PC-3 (cell line): ENCODE measurements at regions not wholly inside any gene's neighbourhood (a gene's known extent, or its start where the extent isn't known, plus 50 kb on each side); places are given as distances from the start of the nearest gene placed in this dataset.

ENCODE experiments used
- ATAC-seq: fragments of 200-7000 bp; cut with Tn5 transposase; 2 replicates; pipeline ENCODE4 v1.9.1; 2020; ENCODE audit warnings: mild to moderate bottlenecking, moderate library complexity
- BruUV-seq: library from RNA; stranded (reverse); fragments of 400-500 nt; replicated peaks from 2 replicates; lab custom pipeline; 2021; lab: Mats Ljungman, UMichigan
- CTCF ChIA-PET: fragments of 300-600 bp; sonication (Branson Sonifier 250); formaldehyde crosslinking; loops from one replicate; lab custom pipeline; 2022; ENCODE audit warnings: antibody characterized with exemption; lab: Charles Lee
- POLR2A ChIA-PET: fragments of 300-600 bp; sonication (Branson Sonifier 250); formaldehyde crosslinking; loops from one replicate; lab custom pipeline; 2022; ENCODE audit warnings: antibody characterized with exemption; ENCODE audit not compliant: unreplicated experiment; lab: Charles Lee
- DNase-seq: peaks from one replicate; pipeline ENCODE4 v3.0.0-alpha.2; 2015
- H2AFZ ChIP-seq: fragments of 300-600 bp; sonication (generic); 2 replicates; pipeline ENCODE4 v1.6.0; 2016; ENCODE audit warnings: antibody characterized with exemption, low read length
- H3F3A ChIP-seq: fragments of 300-600 bp; sonication (generic); one replicate; pipeline ENCODE4 v1.6.0; 2017; ENCODE audit warnings: antibody characterized with exemption, low read length, control low read depth, mild to moderate bottlenecking; ENCODE audit not compliant: unreplicated experiment
- H3K27ac ChIP-seq: fragments of 300-600 bp; sonication (generic); 2 replicates; pipeline ENCODE4 v1.5.1; 2016; ENCODE audit warnings: mild to moderate bottlenecking, low read length
- H3K27me3 ChIP-seq: fragments of 300-600 bp; sonication (generic); 2 replicates; pipeline ENCODE4 v1.6.1; 2016; ENCODE audit warnings: low read length, mixed read lengths
- H3K36me3 ChIP-seq: fragments of 300-600 bp; sonication (generic); 2 replicates; pipeline ENCODE4 v1.6.1; 2016; ENCODE audit warnings: low read depth, mixed run types, low read length, mixed read lengths
- H3K4me1 ChIP-seq: fragments of 300-600 bp; sonication (generic); 2 replicates; pipeline ENCODE4 v1.5.1; 2016; ENCODE audit warnings: low read length; ENCODE audit not compliant: insufficient read depth
- H3K4me2 ChIP-seq: fragments of 300-600 bp; sonication (generic); 2 replicates; pipeline ENCODE4 v1.6.0; 2016; ENCODE audit warnings: low read length
- H3K4me3 ChIP-seq: fragments of 300-600 bp; sonication (generic); 2 replicates; pipeline ENCODE4 v1.5.1; 2016; ENCODE audit warnings: mild to moderate bottlenecking, low read length, mixed read lengths
- H3K79me2 ChIP-seq: fragments of 300-600 bp; sonication (generic); 2 replicates; pipeline ENCODE4 v1.6.1; 2017; ENCODE audit warnings: low read length, mixed read lengths
- H3K9ac ChIP-seq: fragments of 300-600 bp; sonication (generic); 2 replicates; pipeline ENCODE4 v1.6.0; 2016; ENCODE audit warnings: mild to moderate bottlenecking, low read length
- H3K9me2 ChIP-seq: fragments of 300-600 bp; sonication (generic); replicated peaks from 2 replicates; pipeline ENCODE4 v1.6.1; 2016; ENCODE audit warnings: mixed run types, low read length, mixed read lengths
- H3K9me3 ChIP-seq: fragments of 300-600 bp; sonication (generic); 2 replicates; pipeline ENCODE4 v1.6.1; 2016; ENCODE audit warnings: low read length, mixed read lengths
- H4K20me1 ChIP-seq: fragments of 300-600 bp; sonication (generic); 2 replicates; pipeline ENCODE4 v1.6.1; 2016; ENCODE audit warnings: low read length, mixed read lengths
- EZH2 ChIP-seq: fragments of 300-600 bp; sonication (generic); IDR thresholded peaks from one replicate; pipeline ENCODE4 v1.6.1; 2017; ENCODE audit warnings: antibody characterized with exemption, mild to moderate bottlenecking, low read length; ENCODE audit not compliant: unreplicated experiment
- EZH2phosphoT487 ChIP-seq: fragments of 300-600 bp; sonication (generic); IDR thresholded peaks from 2 replicates; pipeline ENCODE4 v1.6.1; 2018; ENCODE audit warnings: mild to moderate bottlenecking, antibody characterized with exemption, low read length, borderline replicate concordance
- intact Hi-C: fragments of 100-400 bp; cut with micrococcal nuclease; formaldehyde crosslinking; loops from 2 replicates; pipeline ENCODE4 v1.9.0; 2023
- TF ChIP-seq, protein P1 (sequence below): fragments of 300-600 bp; sonication (generic); conservative IDR thresholded peaks from 2 replicates; pipeline ENCODE4 v1.5.1; 2017; ENCODE audit warnings: antibody characterized with exemption, low read depth, mild to moderate bottlenecking, low read length

DNA sequence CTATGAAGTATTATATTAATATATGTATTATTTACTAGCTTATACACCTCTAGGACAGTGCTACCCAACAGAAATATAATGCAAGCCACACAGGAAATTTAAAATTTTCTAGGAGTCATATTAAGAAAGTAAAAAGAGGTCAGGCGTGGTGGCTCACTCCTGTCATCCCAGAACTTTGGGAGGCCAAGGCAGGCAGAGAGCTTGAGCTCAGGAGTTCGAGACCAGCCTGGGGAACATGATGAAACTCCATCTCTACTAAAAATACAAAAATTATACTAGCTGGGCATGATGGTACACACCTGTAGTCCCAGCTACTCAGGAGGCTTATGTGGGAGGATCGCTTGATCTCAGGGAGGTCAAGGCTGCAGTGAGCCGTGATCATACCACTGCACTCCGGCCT lies 237.6 kb upstream of the ZNF217 start:
- no peak overlapping the region for H3K4me3 ChIP-seq
- H4K20me1 ChIP-seq, result no peaks in the 10 kb centered on the region
- H3K79me2 ChIP-seq, result no peaks in the 10 kb centered on the region
- H3K27ac ChIP-seq, result peak overlapping the region; percentile 93
- no TSS peak for BruUV-seq
- ChIA-PET CTCF (no interaction called here), POLR2A (interaction anchor here (0.8 kb wide), 1 partner anchor 93 kb away, joined by 3 read pairs; no protein-coding TSS in a partner anchor)
- ATAC-seq (no peak), DNase-seq (no peak)
- peaks cover 12% of the 10 kb centered on the region for H3F3A ChIP-seq
- no peaks in the 10 kb centered on the region for H3K9me2 ChIP-seq
- no peaks in the 10 kb centered on the region for H3K9me3 ChIP-seq
- no peak overlapping the region for H2AFZ ChIP-seq
- H3K4me2 ChIP-seq, result no peak overlapping the region
- H3K4me1 ChIP-seq, result peaks cover 56% of the 10 kb centered on the region
- intact Hi-C loops, result no loop called here
- TF ChIP-seq EZH2 (no peak), EZH2phosphoT487 (no peak)
- TF ChIP-seq, protein P1, sequence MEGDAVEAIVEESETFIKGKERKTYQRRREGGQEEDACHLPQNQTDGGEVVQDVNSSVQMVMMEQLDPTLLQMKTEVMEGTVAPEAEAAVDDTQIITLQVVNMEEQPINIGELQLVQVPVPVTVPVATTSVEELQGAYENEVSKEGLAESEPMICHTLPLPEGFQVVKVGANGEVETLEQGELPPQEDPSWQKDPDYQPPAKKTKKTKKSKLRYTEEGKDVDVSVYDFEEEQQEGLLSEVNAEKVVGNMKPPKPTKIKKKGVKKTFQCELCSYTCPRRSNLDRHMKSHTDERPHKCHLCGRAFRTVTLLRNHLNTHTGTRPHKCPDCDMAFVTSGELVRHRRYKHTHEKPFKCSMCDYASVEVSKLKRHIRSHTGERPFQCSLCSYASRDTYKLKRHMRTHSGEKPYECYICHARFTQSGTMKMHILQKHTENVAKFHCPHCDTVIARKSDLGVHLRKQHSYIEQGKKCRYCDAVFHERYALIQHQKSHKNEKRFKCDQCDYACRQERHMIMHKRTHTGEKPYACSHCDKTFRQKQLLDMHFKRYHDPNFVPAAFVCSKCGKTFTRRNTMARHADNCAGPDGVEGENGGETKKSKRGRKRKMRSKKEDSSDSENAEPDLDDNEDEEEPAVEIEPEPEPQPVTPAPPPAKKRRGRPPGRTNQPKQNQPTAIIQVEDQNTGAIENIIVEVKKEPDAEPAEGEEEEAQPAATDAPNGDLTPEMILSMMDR, result no peak
- no peak overlapping the region for H3K9ac ChIP-seq
- no peaks in the 10 kb centered on the region for H3K36me3 ChIP-seq
- no peaks in the 10 kb centered on the region for H3K27me3 ChIP-seq

DNA sequence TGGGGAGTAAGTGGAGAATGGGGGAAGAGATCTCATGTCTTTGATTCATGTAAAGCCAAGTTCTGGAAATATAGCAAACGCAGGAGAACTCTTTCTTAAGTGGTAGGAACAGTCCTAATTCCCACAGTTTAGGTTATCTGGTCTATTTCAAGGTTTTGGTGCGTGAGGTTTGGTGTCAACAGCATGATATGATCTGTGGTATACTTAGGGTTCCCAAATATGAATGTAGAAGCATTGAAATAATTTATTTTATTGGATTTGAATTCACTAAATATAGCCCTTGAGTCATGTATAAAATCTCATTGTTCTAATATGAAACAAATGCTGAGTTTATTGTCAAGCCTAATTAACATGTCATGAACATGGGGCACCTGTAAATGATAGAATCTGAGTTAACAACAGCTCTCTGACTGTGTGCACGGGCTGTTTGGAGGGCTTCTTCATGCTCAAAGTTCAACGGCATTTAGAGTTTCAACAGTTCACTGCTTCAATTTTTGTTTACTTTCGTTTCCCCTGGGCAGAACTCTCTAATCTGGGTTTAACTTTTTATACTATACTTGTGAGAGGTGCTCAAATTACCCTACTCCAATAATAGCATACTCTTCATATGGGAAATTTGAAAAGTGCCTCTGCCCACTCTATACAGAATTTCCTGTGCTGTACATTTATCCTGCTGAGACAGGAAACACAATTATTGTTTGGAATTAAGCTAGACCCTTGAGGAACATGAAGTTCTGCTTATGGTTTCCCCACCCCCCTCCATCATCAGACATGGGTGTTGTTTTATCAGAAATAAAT lies 236.3 kb upstream of the ZNF217 start:
- ChIA-PET CTCF (interaction anchor here (0.7 kb wide), 1 partner anchor 73 kb away, joined by 3 read pairs; no protein-coding TSS in a partner anchor), POLR2A (interaction anchor here (0.6 to 1.0 kb wide), 7 partner anchors 37 to 251 kb away, joined by 3 to 10 read pairs (median 4); no protein-coding TSS in a partner anchor)
- Histone ChIP-seq H3K36me3 (no peaks in the 10 kb centered on the region), H3K4me1 (peaks cover 56% of the 10 kb centered on the region), H4K20me1 (no peaks in the 10 kb centered on the region), H3K4me3 (peak overlapping the region; percentile 61), H3K79me2 (no peaks in the 10 kb centered on the region), H3K9me2 (no peaks in the 10 kb centered on the region), H3K9ac (peak overlapping the region; percentile 93), H3K27me3 (no peaks in the 10 kb centered on the region), H2AFZ (peak overlapping the region; percentile 12), H3F3A (peaks cover 12% of the 10 kb centered on the region), H3K9me3 (no peaks in the 10 kb centered on the region), H3K27ac (peak overlapping the region; percentile 93), H3K4me2 (peak overlapping the region; percentile 86)
- no TSS peak for BruUV-seq
- intact Hi-C loops, result loop anchor here (1.0 to 10.0 kb wide), 4 partner anchors 36 to 235 kb away; no protein-coding TSS in a partner anchor
- DNase-seq (peak; percentile 74), ATAC-seq (peak; percentile 13)
- TF ChIP-seq EZH2 (no peak), EZH2phosphoT487 (no peak)
- TF ChIP-seq, protein P1, result no peak
